Mesothelial cell of epicardium (in vitro differentiated cells): ENCODE measurements at regions not wholly inside any gene's neighbourhood (a gene's known extent, or its start where the extent isn't known, plus 50 kb on each side); places are given as distances from the start of the nearest gene placed in this dataset.

ENCODE experiments used
- DNase-seq, 2 experiments: peaks; one replicate each; pipeline ENCODE4 v3.0.0; 2021; ENCODE audit warnings: low spot score in 2 of 2; ENCODE audit not compliant: unreplicated experiment in 2 of 2
- H3K27ac Mint-ChIP-seq: 2 replicates; pipeline ENCODE4 v1.8.0; 2021; ENCODE audit warnings: mixed read lengths
- H3K27me3 Mint-ChIP-seq: 2 replicates; pipeline ENCODE4 v1.8.0; 2021; ENCODE audit warnings: low read depth, mixed read lengths
- H3K36me3 Mint-ChIP-seq: 2 replicates; pipeline ENCODE4 v1.8.0; 2021; ENCODE audit warnings: mixed read lengths
- H3K4me1 Mint-ChIP-seq: 2 replicates; pipeline ENCODE4 v1.8.0; 2021; ENCODE audit warnings: mixed read lengths
- H3K4me3 Mint-ChIP-seq: 2 replicates; pipeline ENCODE4 v1.8.0; 2021; ENCODE audit warnings: mild to moderate bottlenecking, moderate library complexity, mixed read lengths
- H3K9me3 Mint-ChIP-seq: 2 replicates; pipeline ENCODE4 v1.8.0; 2021; ENCODE audit warnings: mixed read lengths
- TF ChIP-seq, protein P1 (sequence below): fragments of 200-600 bp; sonication (generic); IDR thresholded peaks from one replicate; pipeline ENCODE4 v1.5.0; 2021; ENCODE audit warnings: antibody characterized with exemption; ENCODE audit not compliant: unreplicated experiment

DNA sequence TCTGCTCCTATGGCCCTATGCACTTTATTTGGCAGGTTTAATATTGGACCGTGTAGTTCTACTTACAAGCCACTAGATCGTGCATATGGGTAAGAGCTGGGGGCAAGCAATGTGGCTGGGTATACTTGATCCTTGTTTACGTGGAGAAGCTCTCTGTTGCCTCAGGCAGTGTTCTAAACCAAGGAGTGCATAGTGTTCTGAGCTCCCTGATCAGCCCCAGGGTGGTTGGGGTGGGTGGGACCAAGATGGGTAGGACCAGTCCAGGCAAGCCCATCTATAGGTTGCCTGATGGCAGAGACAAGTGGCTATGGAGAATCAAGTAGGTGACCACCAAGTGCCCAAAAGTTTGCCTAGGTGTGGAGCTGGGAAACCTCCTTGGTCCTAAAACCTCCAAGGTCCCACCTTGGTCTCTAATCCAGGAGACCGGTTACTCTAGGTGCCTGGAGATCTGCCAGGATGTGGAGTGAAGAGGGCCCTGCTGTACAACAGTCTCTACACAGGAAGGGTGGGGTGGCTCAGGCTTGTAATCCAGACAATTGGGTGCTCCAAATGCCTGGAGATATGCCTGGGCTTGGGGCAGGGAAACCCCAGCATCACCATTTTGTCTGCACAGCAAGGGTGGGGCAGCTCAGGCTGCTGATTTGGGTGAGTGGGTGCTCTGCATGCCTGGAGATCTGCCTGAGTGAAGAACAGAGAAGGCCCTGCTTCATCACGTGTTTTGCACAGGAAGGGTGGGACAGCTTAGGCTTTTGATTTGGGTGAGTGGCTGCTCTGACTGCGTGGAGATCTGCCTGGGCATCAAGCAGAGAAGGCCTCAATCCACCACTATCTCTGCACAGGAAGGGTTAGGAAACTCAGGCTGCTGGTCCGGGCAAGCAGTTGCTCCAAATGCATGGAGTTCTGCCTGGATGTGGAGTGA, 659.8 kb downstream of the TLE4 start:
- no peak for DNase-seq
- Mint-ChIP-seq H3K27ac (no peak overlapping the region), H3K27me3 (no peaks in the 10 kb centered on the region), H3K4me1 (peaks cover 23% of the 10 kb centered on the region), H3K9me3 (peaks cover 44% of the 10 kb centered on the region), H3K4me3 (no peak overlapping the region), H3K36me3 (peaks cover 10% of the 10 kb centered on the region)
- TF ChIP-seq, protein P1, sequence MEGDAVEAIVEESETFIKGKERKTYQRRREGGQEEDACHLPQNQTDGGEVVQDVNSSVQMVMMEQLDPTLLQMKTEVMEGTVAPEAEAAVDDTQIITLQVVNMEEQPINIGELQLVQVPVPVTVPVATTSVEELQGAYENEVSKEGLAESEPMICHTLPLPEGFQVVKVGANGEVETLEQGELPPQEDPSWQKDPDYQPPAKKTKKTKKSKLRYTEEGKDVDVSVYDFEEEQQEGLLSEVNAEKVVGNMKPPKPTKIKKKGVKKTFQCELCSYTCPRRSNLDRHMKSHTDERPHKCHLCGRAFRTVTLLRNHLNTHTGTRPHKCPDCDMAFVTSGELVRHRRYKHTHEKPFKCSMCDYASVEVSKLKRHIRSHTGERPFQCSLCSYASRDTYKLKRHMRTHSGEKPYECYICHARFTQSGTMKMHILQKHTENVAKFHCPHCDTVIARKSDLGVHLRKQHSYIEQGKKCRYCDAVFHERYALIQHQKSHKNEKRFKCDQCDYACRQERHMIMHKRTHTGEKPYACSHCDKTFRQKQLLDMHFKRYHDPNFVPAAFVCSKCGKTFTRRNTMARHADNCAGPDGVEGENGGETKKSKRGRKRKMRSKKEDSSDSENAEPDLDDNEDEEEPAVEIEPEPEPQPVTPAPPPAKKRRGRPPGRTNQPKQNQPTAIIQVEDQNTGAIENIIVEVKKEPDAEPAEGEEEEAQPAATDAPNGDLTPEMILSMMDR = no peak

DNA sequence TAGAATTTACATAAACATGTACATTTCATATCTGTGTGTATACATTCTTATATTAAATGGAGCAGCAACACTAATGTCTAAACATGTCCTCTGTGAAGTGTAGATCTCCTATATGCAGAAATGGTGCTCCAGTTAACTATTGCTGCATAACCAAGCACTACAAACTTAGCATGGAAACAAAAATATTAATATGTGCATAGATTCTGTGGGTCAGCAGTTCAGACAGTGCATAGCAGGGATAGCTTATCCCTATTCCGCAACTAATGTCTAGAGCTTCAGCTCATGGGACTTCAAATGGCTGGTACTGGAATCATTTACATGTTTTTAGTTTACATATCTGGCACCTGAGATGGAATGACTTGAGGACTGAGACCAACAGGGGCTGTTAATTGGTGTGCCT, 652.1 kb downstream of the TLE4 start:
- Mint-ChIP-seq H3K4me3 (no peak overlapping the region), H3K27ac (no peak overlapping the region), H3K4me1 (no peaks in the 10 kb centered on the region), H3K9me3 (peaks cover 33% of the 10 kb centered on the region), H3K36me3 (no peaks in the 10 kb centered on the region), H3K27me3 (no peaks in the 10 kb centered on the region)
- TF ChIP-seq, protein P1 = no peak
- no peak for DNase-seq

DNA sequence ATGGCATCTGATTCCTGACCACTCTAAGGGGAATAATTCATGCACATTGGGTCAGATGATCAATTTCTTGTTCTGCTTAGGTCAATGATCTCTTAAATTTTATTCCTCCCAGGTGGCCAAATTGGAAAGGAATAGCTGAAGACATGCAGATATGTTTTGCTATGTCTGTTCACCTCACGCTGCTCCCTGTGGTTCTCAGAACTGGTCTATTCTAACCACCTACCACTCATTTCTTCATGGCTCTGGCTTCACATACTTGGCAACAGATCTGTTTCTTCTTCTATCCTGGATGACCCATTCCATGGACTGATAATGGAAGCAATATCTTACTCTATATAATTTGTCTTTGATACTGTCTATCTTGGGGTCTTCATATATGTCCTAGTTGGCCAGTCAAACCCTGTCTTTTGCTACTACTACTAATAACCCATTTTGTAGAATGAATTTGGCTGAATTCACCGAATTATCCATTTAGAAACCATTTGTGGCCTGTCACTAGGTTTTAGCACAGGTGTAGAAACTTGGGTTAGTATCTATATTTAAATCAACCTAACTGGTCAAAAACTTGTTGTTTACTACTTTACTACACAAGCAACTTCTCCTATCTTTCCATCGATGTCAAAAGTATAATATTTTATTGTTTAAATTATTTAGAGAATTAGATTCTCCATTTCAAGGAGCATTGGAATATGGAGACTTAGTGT, 650.9 kb downstream of the TLE4 start:
- Mint-ChIP-seq H3K27ac (no peak overlapping the region), H3K4me3 (no peak overlapping the region), H3K27me3 (no peaks in the 10 kb centered on the region), H3K4me1 (no peaks in the 10 kb centered on the region), H3K9me3 (peaks cover 20% of the 10 kb centered on the region), H3K36me3 (no peaks in the 10 kb centered on the region)
- TF ChIP-seq, protein P1 = no peak
- DNase-seq = no peak

DNA sequence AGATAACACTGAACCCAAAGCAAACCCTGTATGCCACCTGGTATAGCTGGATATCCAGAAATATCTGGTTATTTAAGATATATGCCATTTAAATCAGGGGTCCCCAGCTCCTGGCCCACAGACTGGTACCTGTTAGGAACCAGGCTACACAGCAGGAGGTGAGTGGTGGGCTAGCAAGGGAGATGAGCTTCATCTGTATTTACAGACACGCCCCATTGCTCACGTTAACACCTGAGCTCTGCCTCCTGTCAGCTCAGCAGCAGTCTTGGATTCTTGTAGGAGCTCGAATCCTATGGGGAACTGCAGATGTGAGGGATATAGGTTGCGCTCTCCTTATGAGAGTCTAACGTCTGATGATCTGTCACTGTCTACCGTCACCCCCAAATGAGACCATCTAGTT, 646.6 kb downstream of the TLE4 start:
- Mint-ChIP-seq H3K27me3 (no peaks in the 10 kb centered on the region), H3K4me1 (no peaks in the 10 kb centered on the region), H3K27ac (no peak overlapping the region), H3K36me3 (no peaks in the 10 kb centered on the region), H3K9me3 (no peaks in the 10 kb centered on the region), H3K4me3 (no peak overlapping the region)
- TF ChIP-seq, protein P1 = no peak
- no peak for DNase-seq

DNA sequence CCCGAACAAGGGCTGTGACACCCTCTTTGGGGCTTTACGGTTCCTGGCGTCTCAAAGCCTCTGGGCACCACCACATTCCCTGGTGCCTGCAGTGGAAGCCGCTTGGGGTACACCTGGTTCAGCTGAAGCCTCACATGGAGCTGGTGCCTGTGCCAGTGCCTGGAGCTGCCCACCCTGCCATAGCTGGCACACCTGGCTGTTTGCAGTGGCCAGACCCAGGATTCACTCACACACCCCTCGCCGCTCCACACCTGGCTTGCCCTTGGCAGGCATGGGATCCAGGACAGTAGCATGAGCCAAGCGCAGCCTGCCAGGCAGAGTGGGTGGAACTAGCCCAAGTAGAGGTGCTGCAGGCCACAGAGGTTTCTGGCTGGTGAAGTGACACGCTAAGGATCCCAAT, 641.8 kb downstream of the TLE4 start:
- TF ChIP-seq, protein P1 = no peak
- peaks cover 17% of the 10 kb centered on the region for H3K9me3 Mint-ChIP-seq
- DNase-seq = no peak
- peaks cover 4% of the 10 kb centered on the region for H3K36me3 Mint-ChIP-seq
- H3K27ac Mint-ChIP-seq = no peak overlapping the region
- no peak overlapping the region for H3K4me3 Mint-ChIP-seq
- H3K27me3 Mint-ChIP-seq = no peaks in the 10 kb centered on the region
- H3K4me1 Mint-ChIP-seq = no peaks in the 10 kb centered on the region
